HG02759 (cell line): ENCODE measurements at regions not wholly inside any gene's neighbourhood (a gene's known extent, or its start where the extent isn't known, plus 50 kb on each side); places are given as distances from the start of the nearest gene placed in this dataset.
A peak's percentile ranks its signal among the peaks of the same experiment; 100 is the strongest.
"Not testable (repeated sequence)": the region's sequence is repeated elsewhere in the genome, so short reads cannot be mapped to it uniquely, and the experiment has no call there.

Experiments used
- ATAC-seq: cut with Tn5 transposase; IDR thresholded peaks from one replicate; pipeline ENCODE4 v1.9.1; 2021; ENCODE audit warnings: mild to moderate bottlenecking, moderate library complexity; ENCODE audit not compliant: unreplicated experiment

DNA sequence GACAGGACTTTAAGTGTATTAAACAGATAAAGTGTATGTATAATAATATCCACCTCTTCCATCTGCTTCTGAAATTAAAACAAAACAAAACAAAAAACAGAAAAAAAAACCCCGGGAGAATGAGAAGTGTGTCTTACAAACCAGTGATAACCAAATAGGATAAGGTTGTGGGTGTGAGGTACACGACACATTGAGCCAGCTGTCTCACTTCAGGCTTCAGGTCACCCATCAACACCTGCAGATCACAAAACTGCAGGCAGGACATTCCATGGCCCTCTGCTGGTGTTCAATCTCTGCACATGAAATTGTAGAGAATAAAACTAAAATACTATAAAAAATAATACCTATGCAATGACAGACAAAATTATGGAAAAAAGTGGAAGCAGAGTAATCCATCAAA, 339.9 kb downstream of the SFMBT2 start:
- no peak for ATAC-seq

DNA sequence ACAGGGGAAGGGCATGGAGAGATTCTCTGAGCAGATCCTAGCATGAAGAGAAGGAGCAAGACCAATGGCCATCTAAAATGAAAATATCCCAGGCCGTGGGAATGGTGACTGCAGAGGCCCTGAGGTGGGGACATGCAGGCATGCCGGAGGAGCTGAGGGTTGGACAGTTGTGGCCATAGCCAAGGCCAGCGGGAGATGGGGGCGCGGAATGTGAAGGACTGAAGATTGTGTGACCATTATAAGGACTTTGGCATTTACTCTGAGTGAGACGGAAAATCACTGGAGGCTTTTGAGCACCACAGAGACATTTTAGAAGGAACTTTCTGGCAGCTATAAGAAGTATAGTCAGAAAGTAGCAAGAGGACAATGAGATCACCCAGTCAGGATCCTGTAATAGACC, 341.1 kb downstream of the SFMBT2 start:
- no peak for ATAC-seq

DNA sequence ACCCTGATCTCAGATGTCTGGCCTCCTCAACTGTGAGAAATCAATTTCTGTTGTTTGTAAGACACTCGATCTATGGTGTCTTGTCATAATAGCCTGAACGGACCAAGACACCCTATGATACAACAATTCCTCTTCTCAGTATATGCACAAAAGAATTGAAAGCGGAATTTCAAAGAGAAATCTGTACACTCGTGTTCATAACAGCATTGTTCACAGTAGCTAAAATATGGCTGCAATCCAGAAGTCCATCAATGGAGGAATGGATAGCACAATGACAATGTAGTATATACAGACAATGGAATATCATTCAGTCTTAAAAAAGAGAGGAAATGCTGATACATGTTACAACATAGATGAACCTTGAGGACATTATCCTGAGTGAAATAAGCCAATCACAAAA, 354.6 kb downstream of the SFMBT2 start:
- no peak for ATAC-seq

DNA sequence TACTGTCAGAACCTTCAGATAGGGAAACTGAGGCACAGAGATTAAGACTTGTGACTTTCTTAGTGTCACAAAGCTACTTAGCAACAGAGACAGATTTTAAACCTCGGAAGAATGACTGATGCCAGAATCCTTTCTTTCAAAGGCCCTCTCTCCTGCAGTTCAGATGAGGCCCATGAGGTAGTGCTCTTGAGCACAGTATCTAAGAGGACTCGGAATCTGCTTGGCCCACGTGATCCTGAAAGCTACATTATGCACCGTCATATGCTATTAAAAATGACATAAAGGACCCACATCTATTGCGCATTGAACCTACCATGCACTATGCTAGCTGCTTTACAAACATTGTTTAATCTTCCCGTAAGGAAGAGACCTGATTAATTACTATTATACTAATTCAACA, 355.9 kb downstream of the SFMBT2 start:
- ATAC-seq = peak; percentile 44

DNA sequence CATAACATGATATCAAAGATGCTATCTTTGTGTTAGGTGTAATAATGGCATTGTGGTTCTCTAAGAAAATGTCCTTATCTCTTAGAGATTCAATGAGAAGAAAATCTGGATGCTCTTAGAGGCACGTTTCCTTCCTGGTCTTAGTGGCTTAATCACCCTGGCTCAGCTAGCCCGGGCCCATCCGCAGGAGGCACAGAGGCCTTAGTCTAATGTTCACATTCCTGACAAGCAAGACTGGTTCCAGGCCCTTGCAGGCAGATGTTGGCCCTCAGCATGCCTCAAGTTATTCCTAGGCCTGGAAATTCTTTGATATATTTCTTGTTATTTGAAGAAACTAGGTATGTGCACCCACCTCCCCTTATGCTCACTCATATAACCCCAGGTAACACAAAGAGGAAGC, 357.6 kb downstream of the SFMBT2 start:
- no peak for ATAC-seq

DNA sequence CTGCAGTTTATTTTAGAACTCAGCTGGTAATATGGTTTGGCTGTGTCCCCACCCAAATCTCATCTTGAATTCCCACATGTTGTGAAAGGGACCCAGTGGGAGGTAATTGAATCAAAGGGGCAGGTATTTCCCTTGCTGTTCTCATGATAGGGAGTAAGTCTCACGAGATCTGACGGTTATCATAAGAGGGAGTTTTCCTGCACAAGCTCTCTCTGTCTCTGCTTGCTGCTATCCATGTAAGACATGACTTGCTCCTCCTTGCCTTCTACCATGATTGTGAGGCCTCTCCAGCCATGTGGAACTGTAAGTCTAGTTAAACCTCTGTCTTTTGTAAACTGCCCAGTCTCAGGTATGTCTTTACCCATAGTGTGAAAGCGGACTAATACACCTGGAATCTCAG, 360.8 kb downstream of the SFMBT2 start:
- not testable (repeated sequence) for ATAC-seq

DNA sequence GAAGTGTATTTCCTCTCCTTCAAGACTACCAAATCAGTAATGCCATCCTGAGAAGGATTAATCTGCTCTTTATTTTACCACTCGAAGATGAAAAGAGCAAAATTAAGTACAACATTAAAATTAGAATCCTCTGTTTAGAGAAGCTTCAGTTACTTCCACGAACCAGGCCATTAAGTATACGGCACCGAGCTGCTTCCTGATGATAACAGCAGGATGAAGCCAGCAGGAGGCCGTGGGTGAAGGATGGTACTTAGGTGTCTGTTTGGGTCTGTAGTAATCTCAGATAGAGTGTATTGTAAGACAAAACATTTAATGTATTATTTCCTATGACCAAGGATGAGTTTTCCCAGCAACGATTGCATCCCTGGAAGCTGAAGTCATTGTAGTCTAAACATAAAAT, 362.8 kb downstream of the SFMBT2 start:
- no peak for ATAC-seq

DNA sequence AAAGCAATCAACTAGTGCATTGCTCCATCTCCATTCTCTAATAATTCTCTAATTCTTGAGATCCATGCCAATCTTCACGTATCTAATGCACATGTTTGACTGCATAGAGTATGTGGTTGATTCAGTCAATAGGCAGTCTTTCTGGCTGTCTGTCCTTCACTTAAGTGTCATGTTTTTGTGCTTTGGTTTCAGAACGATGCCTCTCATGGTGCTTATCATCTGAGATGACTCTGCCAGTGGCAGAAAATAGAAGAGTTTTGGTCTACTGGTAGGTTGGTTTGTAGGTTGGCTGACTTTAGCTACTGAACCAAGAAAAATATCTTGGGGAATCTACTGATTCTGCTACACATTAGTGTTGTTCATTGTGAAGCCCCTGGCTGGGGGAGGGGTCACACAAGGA, 364.2 kb downstream of the SFMBT2 start:
- ATAC-seq = no peak

DNA sequence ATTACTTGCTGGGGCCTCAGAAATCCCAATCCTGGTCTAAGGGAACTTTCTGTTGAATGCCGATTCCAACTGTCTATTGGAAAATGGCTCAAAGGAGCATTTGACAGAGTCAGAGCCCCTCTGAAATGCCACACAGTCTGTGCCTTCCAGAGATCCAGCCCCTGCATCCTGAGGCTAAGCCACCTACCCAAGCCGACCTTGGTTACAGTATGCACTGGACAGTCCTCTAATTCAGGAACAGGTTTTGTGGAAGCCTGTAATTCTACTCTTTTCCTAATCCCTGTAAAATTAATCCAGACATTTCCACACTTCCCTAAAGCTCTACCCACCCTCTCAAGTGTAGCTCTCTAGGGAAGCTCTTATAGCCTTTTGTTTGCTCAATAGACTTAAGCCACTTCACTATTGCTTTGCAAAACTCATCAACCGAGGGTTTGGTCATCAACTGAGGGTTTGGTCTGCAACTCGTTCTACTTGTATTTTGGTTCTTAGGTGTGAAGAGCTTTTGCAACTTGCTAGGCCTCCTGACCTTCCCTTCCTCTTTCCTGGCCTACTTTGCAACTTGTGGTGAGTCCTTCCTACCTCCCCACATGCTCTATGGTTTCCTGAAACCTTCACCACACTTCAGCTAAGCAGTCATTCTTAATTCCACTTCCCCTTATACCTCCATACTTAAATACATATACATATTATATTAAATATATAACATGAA, 364.8 kb downstream of the SFMBT2 start:
- ATAC-seq = no peak

DNA sequence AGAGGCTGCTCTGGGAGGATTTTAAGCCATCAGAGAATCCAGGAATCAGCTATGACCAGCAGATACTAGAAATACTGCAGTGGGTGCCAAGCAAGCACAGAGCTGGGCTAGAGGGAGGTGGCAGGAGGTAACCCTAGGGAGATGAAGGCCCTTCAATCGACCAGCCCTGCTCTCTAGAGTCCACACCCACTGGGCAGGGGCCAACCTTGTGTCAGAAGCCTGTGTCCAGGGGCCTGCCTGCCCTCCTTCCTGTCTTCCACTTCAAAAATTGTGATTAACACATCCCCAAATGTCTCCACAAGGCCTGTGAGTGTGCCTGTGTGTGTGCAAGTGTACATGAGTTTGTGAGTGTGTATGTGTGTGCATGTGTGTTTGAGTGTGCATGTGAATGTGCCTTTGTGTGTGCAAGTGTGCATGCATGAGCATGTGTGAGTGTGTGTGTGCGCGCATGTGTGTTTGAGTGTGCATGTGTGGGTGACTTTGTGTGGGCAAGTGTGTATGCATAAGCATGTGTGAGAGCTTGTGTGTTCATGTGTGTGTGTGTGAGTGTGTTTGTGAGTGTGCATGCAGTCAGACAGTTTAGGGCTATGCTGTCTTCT, 367.7 kb downstream of the SFMBT2 start:
- ATAC-seq = no peak

DNA sequence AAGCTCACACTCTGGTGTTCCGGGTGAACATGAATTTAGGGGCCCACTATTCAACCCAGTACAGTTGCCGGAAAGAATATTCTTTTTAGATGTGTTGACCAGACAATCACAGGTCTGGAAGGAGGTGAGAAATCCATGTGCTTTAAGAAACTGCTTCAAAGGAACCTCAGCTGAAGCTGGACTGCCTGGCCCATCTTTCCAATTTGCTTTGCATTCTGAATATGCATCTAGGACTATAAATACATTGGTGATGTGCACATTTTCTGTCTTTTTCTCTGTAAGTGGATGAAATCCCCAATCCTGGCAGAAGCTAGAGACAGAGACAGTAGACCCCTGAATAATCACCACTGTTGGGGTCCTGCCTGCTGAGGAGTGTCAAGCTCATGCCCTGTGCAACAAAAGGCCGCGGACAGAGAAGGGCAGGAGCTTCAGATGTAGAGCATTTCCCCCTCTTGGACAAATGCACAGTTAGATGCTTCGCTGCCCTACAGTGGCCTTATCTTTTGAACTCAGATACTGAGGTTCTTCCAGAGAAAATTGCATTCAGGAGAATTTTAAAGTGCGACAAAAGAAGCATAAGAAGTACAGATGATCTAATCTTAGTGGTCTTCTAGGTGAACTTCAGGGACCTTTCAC, 368.3 kb downstream of the SFMBT2 start:
- no peak for ATAC-seq

DNA sequence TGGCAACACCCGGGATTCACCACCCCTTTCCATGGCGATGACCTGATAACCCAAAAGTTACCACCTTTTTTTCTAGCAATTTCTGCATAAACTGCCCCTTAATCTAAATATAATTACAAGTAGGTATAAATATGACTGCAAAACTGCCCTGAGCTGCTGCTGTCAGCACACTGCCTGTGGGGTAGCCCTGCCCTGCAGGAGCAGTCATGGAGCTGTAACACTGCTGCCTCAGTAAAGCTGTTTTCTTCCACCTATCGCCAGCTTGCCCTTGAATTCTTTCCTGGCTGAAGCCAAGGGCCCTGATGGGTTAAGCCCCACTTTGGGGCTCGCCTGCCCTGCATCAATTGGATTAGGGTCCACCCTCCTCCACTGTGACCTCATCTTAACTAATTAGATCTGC, 368.8 kb downstream of the SFMBT2 start:
- ATAC-seq = no peak

DNA sequence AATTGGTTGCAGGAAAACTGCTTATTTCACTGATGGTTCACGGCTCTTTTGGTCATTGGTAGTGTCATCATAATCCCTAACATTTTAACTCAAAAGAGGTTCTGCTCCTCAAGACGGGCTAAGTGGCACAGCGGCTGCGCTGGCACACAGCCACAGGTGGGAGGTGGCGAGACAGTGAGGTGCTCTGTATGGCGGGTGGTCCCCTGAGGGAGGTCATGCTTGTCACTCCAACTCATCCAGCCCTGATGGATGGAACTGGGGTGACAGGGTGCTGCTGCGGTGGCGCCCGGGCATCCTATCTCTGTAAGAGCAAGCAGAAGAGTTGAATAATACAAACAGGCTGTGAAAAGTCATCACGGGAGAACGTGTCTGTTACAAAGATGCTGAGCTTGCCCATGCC, 370.2 kb downstream of the SFMBT2 start:
- no peak for ATAC-seq

DNA sequence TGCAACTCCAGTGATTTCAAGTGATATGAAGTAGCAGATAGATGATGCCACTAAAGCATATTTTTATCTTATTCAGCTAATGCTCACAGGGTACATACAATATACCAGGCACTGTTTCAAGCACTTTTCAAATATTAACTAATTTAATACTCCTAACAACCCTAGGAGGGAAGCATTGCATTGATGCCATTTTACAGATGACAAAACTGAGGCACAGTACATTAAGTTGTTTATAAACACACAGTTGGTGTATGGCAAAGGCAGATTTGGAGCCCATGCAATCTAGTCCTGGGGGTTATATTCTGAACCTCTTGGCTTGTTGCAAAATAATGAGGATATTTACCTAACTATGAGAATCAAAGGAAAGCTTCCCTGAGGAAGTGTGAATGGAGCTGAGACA, 371.0 kb downstream of the SFMBT2 start:
- no peak for ATAC-seq

DNA sequence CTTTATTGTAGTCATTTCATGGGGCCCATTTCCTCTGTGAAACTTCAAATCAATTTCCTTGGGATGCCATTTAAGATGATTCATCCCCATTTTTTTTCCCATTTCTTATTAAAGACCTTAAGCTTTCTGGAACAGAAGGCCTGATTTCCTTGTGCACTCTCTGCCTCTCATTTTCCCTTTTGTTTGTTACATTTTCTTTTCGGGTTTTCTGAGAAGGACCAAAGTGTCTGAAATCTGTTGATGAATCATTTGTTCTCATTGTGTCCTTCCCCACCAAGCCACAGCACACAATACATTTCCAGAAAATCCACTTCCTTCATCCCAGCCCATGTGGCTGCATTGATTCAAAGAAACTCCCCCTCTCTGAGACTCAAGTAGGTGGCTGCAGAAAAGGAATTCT, 372.4 kb downstream of the SFMBT2 start:
- no peak for ATAC-seq

DNA sequence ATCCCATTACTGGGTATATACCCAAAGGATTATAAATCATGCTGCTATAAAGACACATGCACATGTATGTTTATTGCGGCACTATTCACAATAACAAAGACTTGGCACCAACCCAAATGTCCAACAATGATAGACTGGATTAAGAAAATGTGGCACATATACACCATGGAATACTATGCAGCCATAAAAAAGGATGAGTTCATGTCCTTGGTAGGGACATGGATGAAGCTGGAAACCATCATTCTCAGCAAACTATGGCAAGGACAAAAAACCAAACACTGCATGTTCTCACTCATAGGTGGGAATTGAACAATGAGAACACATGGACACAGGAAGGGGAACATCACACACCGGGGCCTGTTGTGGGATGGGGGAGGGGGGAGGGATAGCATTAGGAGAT, 373.4 kb downstream of the SFMBT2 start:
- ATAC-seq = not testable (repeated sequence)

DNA sequence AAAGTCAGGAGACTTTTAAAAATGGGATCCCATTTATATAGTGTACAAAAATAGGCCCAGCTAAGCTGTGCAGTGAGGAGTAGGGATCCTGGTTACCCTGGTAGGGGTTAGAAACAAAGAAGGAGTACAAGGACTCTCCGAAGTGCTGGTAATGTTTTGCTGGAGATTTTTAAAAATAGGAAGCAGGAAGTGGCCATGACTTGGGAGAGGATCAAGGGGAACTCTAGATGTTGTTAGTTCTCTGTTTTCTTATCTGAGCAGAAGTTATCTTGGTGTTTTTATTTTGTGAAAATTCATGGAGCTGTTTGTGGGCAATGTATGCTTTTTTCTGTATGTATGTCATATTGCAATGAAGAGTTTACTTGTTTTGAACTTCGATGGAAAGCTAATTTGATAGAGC, 373.9 kb downstream of the SFMBT2 start:
- ATAC-seq = no peak

DNA sequence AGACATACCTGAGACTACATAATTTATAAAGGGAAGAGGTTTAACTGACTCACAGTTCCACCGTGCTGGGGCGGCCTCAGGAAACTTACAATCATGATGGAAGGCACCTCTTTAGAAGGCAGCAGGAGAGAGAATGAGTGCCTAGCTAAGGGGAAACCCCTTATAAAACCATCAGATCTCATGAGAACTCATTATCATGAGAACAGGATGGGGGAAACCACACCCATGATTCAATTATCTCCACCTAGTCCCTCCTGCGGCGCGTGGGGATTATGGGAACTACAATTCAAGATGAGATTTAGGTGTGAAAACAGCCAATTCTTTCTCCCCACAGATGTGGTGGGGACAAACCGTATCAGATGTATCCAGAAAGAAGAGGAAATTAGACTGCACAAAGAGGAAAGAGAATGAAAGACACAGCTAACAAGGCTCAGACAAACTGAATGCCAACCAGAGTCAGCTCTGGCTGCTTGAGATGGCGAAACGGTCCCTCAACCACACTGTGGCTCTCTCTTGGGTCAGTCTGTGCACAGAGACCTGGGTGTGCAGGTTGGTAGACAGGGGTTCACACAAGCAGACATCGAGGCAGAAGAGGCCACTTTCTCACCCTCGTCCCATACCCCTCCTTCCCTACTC, 375.6 kb downstream of the SFMBT2 start:
- ATAC-seq = no peak

DNA sequence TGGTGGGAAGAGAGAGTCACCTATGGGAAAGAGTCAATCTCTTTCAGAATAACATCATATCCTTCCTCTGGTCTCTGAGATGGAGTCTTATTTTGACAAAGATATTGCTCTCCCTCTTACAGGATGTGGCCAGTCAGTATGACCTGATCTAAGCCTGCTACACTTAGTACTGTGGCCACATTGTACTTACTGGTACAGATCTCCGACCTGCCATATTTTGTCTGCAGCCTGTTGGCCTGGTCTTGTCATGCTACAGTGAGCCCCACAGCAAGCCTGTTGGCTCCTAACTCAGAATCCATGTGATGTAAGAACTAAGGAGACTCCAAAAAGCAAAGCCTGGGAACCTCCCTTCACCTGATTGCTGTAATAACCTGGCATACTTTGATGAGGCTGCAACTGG, 377.8 kb downstream of the SFMBT2 start:
- ATAC-seq = no peak

DNA sequence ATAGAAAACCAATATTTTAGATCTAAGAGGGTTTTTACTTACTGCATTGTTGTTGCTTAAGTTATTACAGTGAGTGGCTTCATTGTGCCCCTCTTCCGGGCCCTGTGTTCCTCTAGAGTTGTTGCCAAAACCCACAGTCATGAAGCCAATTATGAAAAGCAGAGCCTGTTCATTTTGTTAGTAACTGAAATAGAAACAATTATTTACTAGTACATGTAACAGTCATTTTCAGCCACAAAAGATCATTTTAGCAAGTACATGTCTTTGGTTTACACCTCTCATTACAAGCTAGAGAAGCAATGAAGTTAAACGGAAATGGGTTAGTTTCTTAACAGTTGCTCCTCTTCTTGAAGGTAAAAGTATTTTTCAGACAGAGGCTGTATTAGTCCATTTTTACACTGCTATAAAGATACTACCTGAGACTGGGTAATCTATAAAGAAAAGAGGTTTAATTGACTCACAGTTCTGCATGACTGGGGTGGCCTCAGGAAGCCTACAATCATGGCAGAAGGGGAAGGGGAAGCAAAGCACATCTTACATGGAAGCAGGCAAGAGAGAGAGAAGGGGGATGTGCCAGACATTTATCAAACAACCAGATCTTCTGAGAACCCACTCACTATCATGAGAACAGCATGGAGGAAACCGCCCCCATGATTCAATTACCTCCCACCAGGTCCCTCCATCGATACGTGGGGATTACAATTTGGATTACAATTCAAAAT, 380.5 kb downstream of the SFMBT2 start:
- ATAC-seq = no peak

DNA sequence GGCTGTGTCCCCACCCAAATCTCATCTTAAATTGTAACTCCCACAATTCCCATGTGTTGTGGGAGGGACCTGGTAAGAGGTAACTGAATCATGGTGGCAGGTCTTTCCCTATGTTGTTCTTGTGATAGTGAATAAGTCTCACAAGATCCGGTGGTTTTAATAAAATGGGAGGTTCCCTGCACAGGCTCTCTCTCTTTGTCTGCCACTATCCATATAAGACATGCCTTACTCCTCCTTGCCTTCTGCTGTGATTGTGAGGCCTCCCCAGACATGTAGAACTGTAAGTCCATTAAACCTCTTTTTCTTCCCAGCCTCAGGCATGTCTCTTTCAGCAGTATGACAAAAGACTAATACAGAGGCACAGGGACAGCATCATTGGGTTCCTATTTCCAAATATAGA, 381.2 kb downstream of the SFMBT2 start:
- no peak for ATAC-seq

DNA sequence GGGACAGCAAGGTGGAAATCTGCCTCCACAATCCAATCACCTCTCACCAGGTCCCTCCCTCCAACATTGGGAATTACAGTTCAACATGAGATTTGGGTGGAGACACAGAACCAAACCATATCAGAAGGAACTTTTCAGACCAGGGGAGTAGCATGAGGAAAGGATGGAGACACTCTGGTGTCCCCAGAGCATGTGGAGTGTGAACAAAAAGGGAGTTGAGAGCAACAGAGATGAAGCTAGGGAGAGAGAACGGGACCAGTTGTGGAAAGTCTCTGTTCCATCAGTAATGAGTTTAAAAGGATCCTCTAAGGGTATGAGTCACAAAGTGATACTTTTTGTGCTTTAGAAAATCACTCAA, 382.0 kb downstream of the SFMBT2 start:
- no peak for ATAC-seq
